ENCODE measurements at regions not wholly inside any gene's neighbourhood (a gene's known extent, or its start where the extent isn't known, plus 50 kb on each side); places are given as distances from the start of the nearest gene placed in this dataset.
"Not testable (repeated sequence)": the region's sequence is repeated elsewhere in the genome, so short reads cannot be mapped to it uniquely, and the experiment has no call there.

- DNase-seq: no peak
Observed at GRCh38 chr17:83204230-83204725, 124.9 kb downstream of the METRNL start.

- not testable (repeated sequence) for DNase-seq
Observed at GRCh38 chr17:83204736-83205386, 125.5 kb downstream of the METRNL start.

- DNase-seq: not testable (repeated sequence)
Observed at GRCh38 chr17:83205387-83206035, 126.1 kb downstream of the METRNL start.

GRCh38 chr17:83206036-83206394, 126.6 kb downstream of the METRNL start:
- not testable (repeated sequence) for DNase-seq

GRCh38 chr17:83206819-83207588, 127.6 kb downstream of the METRNL start:
- DNase-seq: not testable (repeated sequence)

GRCh38 chr17:83247001-83247400, 167.6 kb downstream of the METRNL start:
- not testable (repeated sequence) for DNase-seq

Data from NCI-H2029 treated with DMSO at 0.1 percent for 48 hours (cell line).